H54 (cell line): ENCODE measurements at regions not wholly inside any gene's neighbourhood (a gene's known extent, or its start where the extent isn't known, plus 50 kb on each side); places are given as distances from the start of the nearest gene placed in this dataset.
A peak's percentile ranks its signal among the peaks of the same experiment; 100 is the strongest.

ENCODE experiments used
- DNase-seq: peaks from one replicate; pipeline ENCODE4 v3.0.0; 2011; ENCODE audit warnings: low spot score, mixed read lengths; ENCODE audit not compliant: insufficient read length
- FAIRE-seq: peaks from 3 replicates; lab custom pipeline; 2011; peaks lifted over from hg19 to GRCh38; lab: Jason Lieb, UNC
- POLR2A ChIP-seq: IDR thresholded peaks from 2 replicates; pipeline ENCODE4 v1.6.1; 2011; ENCODE audit warnings: low read depth, mild to moderate bottlenecking, low read length

- FAIRE-seq = no peak
- no peak for TF ChIP-seq POLR2A
- no peak for DNase-seq
Observed at GRCh38 chr11:113602483-113602882, 103.6 kb downstream of the TMPRSS5 start.

GRCh38 chr11:113596658-113597057 is 109.5 kb downstream of the TMPRSS5 start:
- no peak for TF ChIP-seq POLR2A
- no peak for FAIRE-seq
- DNase-seq = no peak

DNA sequence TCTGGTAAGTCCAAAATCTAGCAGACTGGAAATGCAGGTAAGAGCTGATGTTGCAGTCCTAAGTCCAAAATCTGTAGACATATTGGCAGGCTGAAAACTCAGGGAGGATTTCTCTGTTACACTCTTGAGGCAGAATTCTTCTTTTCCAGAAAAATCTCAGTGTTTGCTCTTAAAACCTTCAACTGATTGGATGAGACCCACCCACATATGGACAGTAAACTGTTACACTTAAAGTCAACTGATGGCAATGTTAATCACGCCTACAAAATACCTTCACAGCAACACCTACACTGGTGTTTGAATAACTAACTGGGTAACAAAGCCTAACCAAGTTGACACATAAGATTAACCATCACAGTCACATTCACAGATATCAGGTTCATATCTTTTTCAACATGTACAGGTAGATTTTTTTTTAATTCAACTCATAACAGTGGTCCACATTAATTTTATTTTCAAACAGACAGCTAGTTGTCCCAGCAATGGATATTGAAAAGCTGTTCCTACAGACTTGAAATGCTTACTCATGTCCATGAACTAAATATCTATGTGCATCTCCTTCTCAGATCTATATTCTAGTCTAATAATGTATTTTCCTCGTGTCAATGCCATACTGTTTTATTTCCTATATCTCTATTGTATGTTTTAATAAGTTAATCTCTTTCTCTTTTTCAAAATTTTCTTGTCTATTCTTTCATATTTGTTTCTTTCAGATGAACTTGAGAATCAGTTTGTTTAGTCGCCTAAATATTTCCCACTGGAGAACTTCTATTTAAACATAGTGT is 110.1 kb downstream of the TMPRSS5 start:
- FAIRE-seq (no peak), DNase-seq (no peak)

GRCh38 chr11:113593698-113594308 is 112.3 kb downstream of the TMPRSS5 start:
- TF ChIP-seq POLR2A = no peak
- FAIRE-seq = peak; percentile 45

More for the DNA sequence above, 110.1 kb downstream of the TMPRSS5 start:
- TF ChIP-seq POLR2A = no peak

DNA sequence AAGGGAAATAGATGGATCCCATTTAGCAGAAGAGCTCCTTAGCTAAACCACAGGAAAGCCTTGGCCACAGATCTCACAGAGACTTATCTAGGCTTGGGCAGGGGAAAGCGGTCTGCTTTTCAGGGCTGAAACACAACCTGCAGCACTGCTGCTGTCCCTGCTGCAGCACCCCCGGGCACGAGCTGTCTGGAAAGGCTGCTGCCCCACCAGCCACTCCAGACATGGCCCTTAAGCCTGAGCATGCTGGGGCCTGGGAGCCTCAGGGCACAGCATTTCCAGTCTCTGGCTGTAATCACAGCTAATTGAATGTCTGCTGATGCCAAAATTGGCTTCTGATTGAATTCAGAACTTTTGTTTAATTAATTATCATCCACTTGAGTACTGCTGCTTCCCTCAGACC is 115.0 kb downstream of the TMPRSS5 start:
- FAIRE-seq = no peak
- no peak for DNase-seq
- TF ChIP-seq POLR2A = no peak

More at GRCh38 chr11:113593698-113594308, 112.3 kb downstream of the TMPRSS5 start:
- DNase-seq = peak; percentile 5

GRCh38 chr11:113587308-113587739 is 112.1 kb upstream of the DRD2 start:
- no peak for FAIRE-seq
- no peak for TF ChIP-seq POLR2A
- peak; percentile 17 for DNase-seq

DNA sequence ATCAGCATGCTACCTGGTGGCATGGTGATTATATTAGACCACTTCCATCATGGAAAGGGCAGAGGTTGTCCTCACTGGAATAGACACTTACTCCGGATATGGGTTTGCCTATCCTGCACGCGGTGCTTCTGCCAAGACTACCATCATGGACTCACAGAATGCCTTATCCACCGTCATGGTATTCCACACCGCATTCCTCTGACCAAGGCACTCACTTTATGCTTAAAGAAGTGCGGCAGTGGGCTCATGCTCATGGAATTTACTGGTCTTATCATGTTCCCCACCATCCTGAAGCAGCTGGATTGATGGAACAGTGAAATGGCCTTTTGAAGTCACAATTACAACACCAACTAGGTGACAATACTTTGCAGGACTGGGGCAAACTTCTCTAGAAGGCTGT is 109.2 kb upstream of the DRD2 start:
- no peak for FAIRE-seq

DNA sequence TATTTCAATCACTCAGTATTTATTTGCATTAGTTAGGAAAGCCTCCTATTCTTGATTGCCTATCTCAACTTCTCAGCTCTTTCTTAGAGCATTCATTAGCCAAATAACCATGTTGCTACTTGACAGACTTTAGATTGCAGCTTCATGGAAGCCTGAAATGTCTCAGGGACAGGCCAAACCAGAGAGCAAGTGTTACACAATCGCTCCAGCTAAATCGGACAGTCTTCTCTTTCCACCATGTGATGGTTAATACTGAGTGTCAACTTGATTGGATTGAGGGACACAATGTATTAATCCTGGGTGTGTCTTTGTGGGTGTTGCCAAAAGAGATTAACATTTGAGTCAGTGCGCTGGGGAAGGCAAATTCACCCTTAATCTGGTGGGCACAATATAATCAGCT is 106.5 kb upstream of the DRD2 start:
- no peak for TF ChIP-seq POLR2A
- DNase-seq (no peak), FAIRE-seq (no peak)

More for the DNA sequence above, 109.2 kb upstream of the DRD2 start:
- no peak for DNase-seq
- no peak for TF ChIP-seq POLR2A

DNA sequence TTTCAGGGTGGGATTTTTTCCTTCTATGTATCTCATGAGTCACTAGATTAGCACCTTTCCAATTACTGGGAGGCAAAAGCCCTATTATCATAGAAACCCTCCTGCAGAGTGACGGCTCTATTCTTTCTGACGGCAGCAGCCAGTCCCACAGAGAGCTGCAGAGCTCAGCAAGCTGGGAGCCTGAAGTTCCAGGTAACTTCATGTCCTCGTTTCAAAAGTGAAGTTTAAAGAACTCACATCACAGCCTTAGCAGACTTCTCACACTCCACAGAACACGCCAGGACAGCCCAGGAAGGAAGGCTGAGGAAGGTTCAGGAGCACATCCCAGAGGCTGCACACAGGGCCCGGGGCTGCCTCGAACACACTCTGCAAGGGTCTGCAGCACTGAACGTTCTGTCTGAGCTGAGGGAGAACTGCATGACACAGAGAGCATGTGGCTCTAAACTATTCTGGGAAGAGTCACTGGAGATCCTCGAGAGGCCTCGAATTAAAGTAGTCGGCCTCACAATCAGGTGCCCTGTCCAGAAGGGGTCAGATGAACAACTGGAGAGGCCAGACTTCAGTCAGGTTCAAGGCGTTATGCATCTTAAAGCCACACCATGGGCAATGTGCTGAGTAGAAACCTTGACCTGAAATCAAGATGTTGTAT is 104.2 kb upstream of the DRD2 start:
- no peak for TF ChIP-seq POLR2A
- no peak for FAIRE-seq
- DNase-seq = no peak

DNA sequence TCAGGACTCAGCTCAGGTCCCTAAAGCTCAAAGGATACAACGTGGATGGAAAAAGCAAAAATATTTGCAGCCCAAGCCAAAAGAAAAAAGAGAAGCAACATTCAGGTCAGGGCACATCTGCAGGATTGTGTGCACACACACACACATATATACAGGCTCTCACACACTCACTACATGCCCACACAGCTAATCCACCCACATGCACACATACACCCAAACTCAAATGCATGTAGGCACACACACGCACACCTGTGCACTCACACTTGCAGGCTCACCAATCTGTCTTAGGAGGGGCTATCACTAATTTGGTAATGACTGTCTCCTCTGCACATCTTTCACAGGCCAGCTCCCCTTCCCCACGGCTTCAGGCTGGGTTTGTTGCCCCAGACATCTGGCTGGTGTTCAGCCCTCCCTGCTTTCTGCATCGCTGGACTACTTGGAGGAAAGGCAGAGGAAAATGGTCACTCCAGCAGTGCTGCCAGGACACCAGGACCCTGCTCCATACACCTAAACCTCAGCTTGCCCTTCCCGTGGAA is 103.6 kb upstream of the DRD2 start:
- no peak for TF ChIP-seq POLR2A
- FAIRE-seq (no peak), DNase-seq (no peak)

DNA sequence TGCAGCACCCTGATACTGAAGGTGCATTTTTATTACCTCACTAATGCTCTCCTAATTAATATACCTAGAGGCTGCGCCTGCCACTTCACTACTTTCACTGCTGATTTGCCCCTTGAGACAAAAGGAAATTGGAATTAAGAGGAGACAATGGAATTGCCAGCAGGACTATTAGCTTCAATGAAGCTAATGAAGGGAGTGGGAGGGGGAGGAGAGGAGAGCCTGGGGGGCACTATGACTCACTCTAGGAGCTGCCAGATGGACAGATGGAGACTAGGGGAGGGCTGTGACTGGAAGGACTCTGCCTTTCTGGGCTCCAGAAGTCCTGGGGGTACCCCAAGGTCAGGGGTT is 102.8 kb upstream of the DRD2 start:
- DNase-seq = no peak
- no peak for FAIRE-seq
- TF ChIP-seq POLR2A = no peak

DNA sequence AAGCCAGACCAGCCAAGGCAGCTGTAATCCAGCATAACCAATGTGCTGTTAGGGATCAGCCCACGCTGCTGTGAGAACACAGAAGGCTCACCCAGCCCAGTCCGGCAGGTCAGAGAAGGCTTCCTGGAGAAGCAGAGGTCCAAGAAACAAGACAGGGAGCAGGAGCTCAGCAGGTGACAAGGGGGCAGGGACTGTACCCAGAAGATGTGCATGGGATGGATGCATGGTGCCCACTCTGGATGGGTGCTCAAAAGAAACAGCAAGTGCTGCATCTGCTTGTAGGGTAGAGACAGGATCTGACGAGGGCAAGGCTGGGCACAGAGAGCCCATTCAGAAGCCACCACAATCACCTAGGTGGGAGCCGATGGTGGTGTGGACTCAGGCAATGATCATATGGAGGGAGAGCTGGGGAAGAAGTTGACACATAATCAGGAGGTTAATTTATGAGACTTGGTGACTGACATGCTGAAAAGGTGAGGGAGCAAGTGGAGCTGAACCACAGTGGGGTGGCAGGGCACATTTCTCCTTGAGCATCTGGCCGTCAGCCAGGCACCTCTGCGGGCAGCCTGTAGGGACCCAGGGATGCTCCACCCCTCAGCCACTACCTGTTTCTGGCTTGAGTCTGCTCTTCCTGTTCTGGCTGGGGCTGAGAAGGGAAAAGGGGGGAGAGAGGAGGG is 102.3 kb upstream of the DRD2 start:
- no peak for TF ChIP-seq POLR2A
- no peak for FAIRE-seq

DNA sequence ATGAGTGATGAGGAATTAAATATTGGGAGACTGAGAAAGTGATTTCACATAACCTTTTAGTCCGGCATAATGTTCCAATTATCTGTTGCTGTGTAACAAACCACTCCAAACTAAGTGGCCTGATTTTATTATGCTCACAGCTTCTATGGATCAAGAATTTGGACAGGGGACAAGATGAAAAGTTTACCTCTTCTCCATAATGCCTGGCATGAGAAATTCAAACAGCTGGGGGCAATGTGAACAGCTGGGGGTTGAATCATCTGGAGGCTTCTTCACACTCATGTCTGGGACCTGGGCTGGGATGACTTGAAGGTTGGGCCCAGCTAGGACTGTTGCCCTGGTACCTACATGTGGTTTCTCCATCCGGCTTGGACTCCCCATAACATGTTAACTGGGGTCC is 99.4 kb upstream of the DRD2 start:
- TF ChIP-seq POLR2A = no peak
- DNase-seq (no peak), FAIRE-seq (no peak)

More for the DNA sequence above, 102.3 kb upstream of the DRD2 start:
- DNase-seq = no peak
